ENCODE measurements at regions not wholly inside any gene's neighbourhood (a gene's known extent, or its start where the extent isn't known, plus 50 kb on each side); places are given as distances from the start of the nearest gene placed in this dataset.

DNA sequence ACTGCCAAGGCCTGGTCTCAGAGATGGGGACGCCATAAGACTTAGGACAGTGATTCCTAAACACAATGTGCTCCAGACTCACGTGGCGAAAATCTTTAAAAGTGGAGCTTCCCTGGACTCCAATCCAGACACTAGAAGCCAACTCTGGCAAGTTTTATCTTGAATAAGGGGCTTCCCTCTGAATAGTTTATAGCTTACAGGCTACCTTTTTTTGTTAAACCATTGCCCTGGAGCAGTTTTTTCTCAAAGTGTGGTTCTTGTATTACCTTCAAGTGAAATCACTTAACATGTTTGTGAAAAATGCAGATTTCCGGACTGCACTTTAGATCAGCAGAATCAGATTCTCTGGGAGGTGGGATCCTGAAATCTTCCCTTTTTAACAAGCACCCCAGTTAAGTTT, 171.7 kb upstream of the PHF14 start:
- FAIRE-seq: no peak
- H3K9ac ChIP-seq (ENCODE audit: low read length): no peak overlapping the region
- Mint-ChIP-seq H3K9me3 (ENCODE audit: unreplicated experiment) (peaks cover 2% of the 10 kb centered on the region), H3K4me3 (ENCODE audit: unreplicated experiment) (no peak overlapping the region), H3K36me3 (ENCODE audit: low read depth, unreplicated experiment) (no peaks in the 10 kb centered on the region), H3K27ac (ENCODE audit: unreplicated experiment) (peak overlapping the region; percentile 94), H3K4me1 (ENCODE audit: low read depth, unreplicated experiment) (peaks cover 28% of the 10 kb centered on the region), H3K27me3 (ENCODE audit: low read depth, unreplicated experiment) (no peaks in the 10 kb centered on the region)
- no peaks in the 10 kb centered on the region for H3K79me2 ChIP-seq (ENCODE audit: insufficient read depth, low read length)
- peaks cover 12% of the 10 kb centered on the region for H3K4me1 ChIP-seq (ENCODE audit: insufficient read depth, low read length)
- no peaks in the 10 kb centered on the region for H3K27me3 ChIP-seq (ENCODE audit: insufficient read depth, low read length)
- H3K9me3 ChIP-seq (ENCODE audit: insufficient read depth, low read depth, low read length): no peaks in the 10 kb centered on the region
- no peak for DNase-seq (ENCODE audit: low read depth)
- no peak overlapping the region for H3K4me3 ChIP-seq (ENCODE audit: insufficient read depth, low read depth, low read length)
- H3K36me3 ChIP-seq (ENCODE audit: insufficient read depth, low read length): no peaks in the 10 kb centered on the region
- H3K27ac ChIP-seq (ENCODE audit: low read depth, low read length): peak overlapping the region; percentile 82
- no peak overlapping the region for H2AFZ ChIP-seq (ENCODE audit: low read depth, low read length)
- no peaks in the 10 kb centered on the region for H4K20me1 ChIP-seq (ENCODE audit: insufficient read depth, low read length)
- H3K4me2 ChIP-seq (ENCODE audit: low read length): no peak overlapping the region
- no peak for TF ChIP-seq EZH2 (IDR thresholded peaks at IDR 0.05; ENCODE audit: insufficient read depth, low read length)
- TF ChIP-seq, protein P1, sequence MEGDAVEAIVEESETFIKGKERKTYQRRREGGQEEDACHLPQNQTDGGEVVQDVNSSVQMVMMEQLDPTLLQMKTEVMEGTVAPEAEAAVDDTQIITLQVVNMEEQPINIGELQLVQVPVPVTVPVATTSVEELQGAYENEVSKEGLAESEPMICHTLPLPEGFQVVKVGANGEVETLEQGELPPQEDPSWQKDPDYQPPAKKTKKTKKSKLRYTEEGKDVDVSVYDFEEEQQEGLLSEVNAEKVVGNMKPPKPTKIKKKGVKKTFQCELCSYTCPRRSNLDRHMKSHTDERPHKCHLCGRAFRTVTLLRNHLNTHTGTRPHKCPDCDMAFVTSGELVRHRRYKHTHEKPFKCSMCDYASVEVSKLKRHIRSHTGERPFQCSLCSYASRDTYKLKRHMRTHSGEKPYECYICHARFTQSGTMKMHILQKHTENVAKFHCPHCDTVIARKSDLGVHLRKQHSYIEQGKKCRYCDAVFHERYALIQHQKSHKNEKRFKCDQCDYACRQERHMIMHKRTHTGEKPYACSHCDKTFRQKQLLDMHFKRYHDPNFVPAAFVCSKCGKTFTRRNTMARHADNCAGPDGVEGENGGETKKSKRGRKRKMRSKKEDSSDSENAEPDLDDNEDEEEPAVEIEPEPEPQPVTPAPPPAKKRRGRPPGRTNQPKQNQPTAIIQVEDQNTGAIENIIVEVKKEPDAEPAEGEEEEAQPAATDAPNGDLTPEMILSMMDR (IDR thresholded peaks at IDR 0.05; ENCODE audit: insufficient read depth, low read depth, low read length): no peak

DNA sequence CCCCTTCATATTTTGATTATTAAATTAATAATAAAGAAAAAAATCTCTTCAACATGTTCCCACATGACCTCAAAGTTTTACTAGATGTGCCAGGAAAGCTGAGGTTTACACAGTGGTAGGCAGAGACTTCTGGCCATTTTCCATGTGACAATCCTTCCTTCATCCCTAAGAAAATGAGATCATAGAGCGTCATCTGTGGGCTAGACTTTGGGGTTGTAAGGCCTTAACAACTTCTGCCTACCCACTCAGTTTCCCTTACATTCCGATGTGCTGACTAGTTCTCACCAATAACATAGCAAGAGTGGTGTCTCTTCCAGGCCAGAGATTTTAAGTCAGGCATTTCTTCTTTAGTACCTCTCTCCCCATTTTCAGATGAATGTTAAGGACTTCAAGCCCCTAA, 171.1 kb upstream of the PHF14 start:
- H3K9me3 Mint-ChIP-seq (ENCODE audit: unreplicated experiment): peaks cover 2% of the 10 kb centered on the region
- H3K4me3 Mint-ChIP-seq (ENCODE audit: unreplicated experiment): no peak overlapping the region
- no peaks in the 10 kb centered on the region for H3K27me3 Mint-ChIP-seq (ENCODE audit: low read depth, unreplicated experiment)
- peaks cover 26% of the 10 kb centered on the region for H3K4me1 Mint-ChIP-seq (ENCODE audit: low read depth, unreplicated experiment)
- H3K27ac Mint-ChIP-seq (ENCODE audit: unreplicated experiment): peak overlapping the region; percentile 99
- Histone ChIP-seq H3K4me3 (ENCODE audit: insufficient read depth, low read depth, low read length) (no peak overlapping the region), H3K36me3 (ENCODE audit: insufficient read depth, low read length) (no peaks in the 10 kb centered on the region), H3K9ac (ENCODE audit: low read length) (peak overlapping the region; percentile 63), H3K4me2 (ENCODE audit: low read length) (peak overlapping the region; percentile 71), H2AFZ (ENCODE audit: low read depth, low read length) (peak overlapping the region; percentile 69), H3K27me3 (ENCODE audit: insufficient read depth, low read length) (no peaks in the 10 kb centered on the region), H3K9me3 (ENCODE audit: insufficient read depth, low read depth, low read length) (no peaks in the 10 kb centered on the region), H3K4me1 (ENCODE audit: insufficient read depth, low read length) (peaks cover 12% of the 10 kb centered on the region), H3K27ac (ENCODE audit: low read depth, low read length) (peak overlapping the region; percentile 82), H3K79me2 (ENCODE audit: insufficient read depth, low read length) (no peaks in the 10 kb centered on the region), H4K20me1 (ENCODE audit: insufficient read depth, low read length) (no peaks in the 10 kb centered on the region)
- TF ChIP-seq, protein P1 (IDR thresholded peaks at IDR 0.05; ENCODE audit: insufficient read depth, low read depth, low read length): no peak
- FAIRE-seq (no peak), DNase-seq (ENCODE audit: low read depth) (peak; percentile 99)
- H3K36me3 Mint-ChIP-seq (ENCODE audit: low read depth, unreplicated experiment): no peaks in the 10 kb centered on the region

DNA sequence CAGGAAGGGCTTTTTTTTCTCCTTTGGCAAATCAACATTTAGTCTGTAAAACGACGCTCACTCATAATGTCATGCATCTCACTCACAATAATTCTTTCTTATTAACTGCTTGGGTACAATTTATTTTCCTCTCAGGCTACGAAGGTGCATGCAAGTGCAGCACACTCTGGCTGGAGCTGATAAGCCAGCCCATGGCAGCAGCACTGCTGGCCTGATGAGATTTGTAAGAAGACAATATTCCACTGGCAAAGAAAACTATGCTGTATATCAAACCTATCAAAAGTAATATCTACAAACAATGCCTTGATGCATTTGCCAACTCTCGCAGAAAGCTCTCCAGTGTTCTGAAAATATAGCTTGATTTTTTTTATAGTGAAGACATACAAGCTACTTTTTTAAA, 170.0 kb upstream of the PHF14 start:
- Histone ChIP-seq H3K4me2 (ENCODE audit: low read length) (no peak overlapping the region), H3K36me3 (ENCODE audit: insufficient read depth, low read length) (no peaks in the 10 kb centered on the region), H3K27me3 (ENCODE audit: insufficient read depth, low read length) (no peaks in the 10 kb centered on the region), H3K9me3 (ENCODE audit: insufficient read depth, low read depth, low read length) (no peaks in the 10 kb centered on the region), H3K79me2 (ENCODE audit: insufficient read depth, low read length) (no peaks in the 10 kb centered on the region), H3K9ac (ENCODE audit: low read length) (no peak overlapping the region), H4K20me1 (ENCODE audit: insufficient read depth, low read length) (no peaks in the 10 kb centered on the region), H2AFZ (ENCODE audit: low read depth, low read length) (no peak overlapping the region), H3K27ac (ENCODE audit: low read depth, low read length) (no peak overlapping the region), H3K4me3 (ENCODE audit: insufficient read depth, low read depth, low read length) (no peak overlapping the region), H3K4me1 (ENCODE audit: insufficient read depth, low read length) (peaks cover 12% of the 10 kb centered on the region)
- Mint-ChIP-seq H3K9me3 (ENCODE audit: unreplicated experiment) (peaks cover 2% of the 10 kb centered on the region), H3K4me3 (ENCODE audit: unreplicated experiment) (no peak overlapping the region), H3K36me3 (ENCODE audit: low read depth, unreplicated experiment) (no peaks in the 10 kb centered on the region), H3K27ac (ENCODE audit: unreplicated experiment) (peak overlapping the region; percentile 99), H3K27me3 (ENCODE audit: low read depth, unreplicated experiment) (no peaks in the 10 kb centered on the region), H3K4me1 (ENCODE audit: low read depth, unreplicated experiment) (peaks cover 18% of the 10 kb centered on the region)
- FAIRE-seq (no peak), DNase-seq (ENCODE audit: low read depth) (no peak)
- TF ChIP-seq, protein P1 (IDR thresholded peaks at IDR 0.05; ENCODE audit: insufficient read depth, low read depth, low read length): no peak
- TF ChIP-seq EZH2 (IDR thresholded peaks at IDR 0.05; ENCODE audit: insufficient read depth, low read length): no peak

Data from astrocyte (in vitro differentiated cells and primary cell).